ENCODE measurements at regions not wholly inside any gene's neighbourhood (a gene's known extent, or its start where the extent isn't known, plus 50 kb on each side); places are given as distances from the start of the nearest gene placed in this dataset.

DNA sequence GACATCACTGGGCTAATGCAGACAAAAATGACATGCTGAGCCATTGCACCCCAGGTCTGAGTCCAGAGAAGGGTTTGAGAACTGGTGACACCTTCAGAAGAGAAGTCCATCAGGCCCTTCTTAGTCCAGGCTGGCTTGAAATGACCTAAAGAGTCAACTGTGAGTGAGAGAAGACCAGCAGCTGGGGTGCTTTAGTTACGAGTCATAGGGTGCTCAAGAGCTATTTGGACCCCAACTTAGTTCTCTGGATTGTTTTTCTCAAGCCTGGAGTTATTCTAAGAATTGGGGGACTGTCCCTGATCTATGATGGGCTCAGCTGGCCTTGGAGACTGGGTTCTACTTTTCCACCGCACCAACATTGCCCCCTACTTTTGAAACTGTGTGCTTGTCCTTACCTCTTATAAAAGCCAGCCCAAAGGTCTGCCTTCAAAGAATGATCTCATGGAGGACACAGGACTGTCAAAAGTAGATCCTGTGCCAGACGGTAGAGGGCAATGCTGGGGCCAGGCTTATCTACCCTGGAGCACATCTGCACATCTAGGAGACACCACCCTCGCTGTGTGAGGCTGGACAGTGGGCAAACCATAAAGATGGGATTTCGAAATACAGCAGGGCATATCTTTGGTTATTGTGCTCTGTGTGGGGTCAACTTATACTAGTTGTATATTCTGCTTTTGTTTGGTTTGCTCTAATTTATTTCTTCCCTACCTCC lies 333.0 kb upstream of the SLC14A2 start:
- Histone ChIP-seq H3K4me1 (ENCODE audit: control insufficient read depth in 1 of 2, insufficient read depth in 1 of 2, low read depth in 1 of 2, low read length in 1 of 2) (no peaks in the 10 kb centered on the region), H3K4me3 (ENCODE audit: low read depth in 1 of 2, low read length in 1 of 2) (no peak overlapping the region), H3K27me3 (no peaks in the 10 kb centered on the region), H3K27ac (no peak overlapping the region), H3K36me3 (no peaks in the 10 kb centered on the region), H3K9me3 (no peaks in the 10 kb centered on the region)
- TF ChIP-seq, protein P1, sequence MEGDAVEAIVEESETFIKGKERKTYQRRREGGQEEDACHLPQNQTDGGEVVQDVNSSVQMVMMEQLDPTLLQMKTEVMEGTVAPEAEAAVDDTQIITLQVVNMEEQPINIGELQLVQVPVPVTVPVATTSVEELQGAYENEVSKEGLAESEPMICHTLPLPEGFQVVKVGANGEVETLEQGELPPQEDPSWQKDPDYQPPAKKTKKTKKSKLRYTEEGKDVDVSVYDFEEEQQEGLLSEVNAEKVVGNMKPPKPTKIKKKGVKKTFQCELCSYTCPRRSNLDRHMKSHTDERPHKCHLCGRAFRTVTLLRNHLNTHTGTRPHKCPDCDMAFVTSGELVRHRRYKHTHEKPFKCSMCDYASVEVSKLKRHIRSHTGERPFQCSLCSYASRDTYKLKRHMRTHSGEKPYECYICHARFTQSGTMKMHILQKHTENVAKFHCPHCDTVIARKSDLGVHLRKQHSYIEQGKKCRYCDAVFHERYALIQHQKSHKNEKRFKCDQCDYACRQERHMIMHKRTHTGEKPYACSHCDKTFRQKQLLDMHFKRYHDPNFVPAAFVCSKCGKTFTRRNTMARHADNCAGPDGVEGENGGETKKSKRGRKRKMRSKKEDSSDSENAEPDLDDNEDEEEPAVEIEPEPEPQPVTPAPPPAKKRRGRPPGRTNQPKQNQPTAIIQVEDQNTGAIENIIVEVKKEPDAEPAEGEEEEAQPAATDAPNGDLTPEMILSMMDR (IDR thresholded peaks at IDR 0.05) = no peak

GRCh38 chr18:45284174-45284573 lies 331.1 kb upstream of the SLC14A2 start:
- no peaks in the 10 kb centered on the region for H3K27me3 ChIP-seq
- H3K27ac ChIP-seq = no peak overlapping the region
- no peaks in the 10 kb centered on the region for H3K36me3 ChIP-seq
- H3K4me3 ChIP-seq (ENCODE audit: low read depth in 1 of 2, low read length in 1 of 2) = no peak overlapping the region
- H3K4me1 ChIP-seq (ENCODE audit: control insufficient read depth in 1 of 2, insufficient read depth in 1 of 2, low read depth in 1 of 2, low read length in 1 of 2) = no peaks in the 10 kb centered on the region
- H3K9me3 ChIP-seq = no peaks in the 10 kb centered on the region
- TF ChIP-seq, protein P1 (IDR thresholded peaks at IDR 0.05) = no peak

DNA sequence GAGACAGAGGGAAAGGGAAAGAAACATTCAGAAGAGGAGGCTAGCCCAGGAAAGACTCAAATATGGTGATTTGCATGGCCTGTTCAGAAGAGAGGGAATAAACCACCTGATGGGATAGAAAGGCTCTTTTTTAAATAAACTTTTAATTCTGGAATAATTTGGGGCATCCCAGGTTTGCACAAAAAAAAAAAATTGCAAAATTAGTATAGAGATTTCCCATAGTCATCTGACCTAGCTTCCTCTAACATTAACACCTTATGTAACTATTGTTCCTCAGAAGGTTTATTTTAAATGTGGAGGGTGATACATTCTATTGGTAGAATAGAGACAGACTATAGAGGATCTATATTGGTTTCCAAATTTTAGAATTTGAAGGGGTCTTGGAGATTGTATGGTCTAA lies 330.4 kb upstream of the SLC14A2 start:
- no peaks in the 10 kb centered on the region for H3K36me3 ChIP-seq
- no peak overlapping the region for H3K27ac ChIP-seq
- TF ChIP-seq, protein P1 (IDR thresholded peaks at IDR 0.05) = no peak
- H3K4me1 ChIP-seq (ENCODE audit: control insufficient read depth in 1 of 2, insufficient read depth in 1 of 2, low read depth in 1 of 2, low read length in 1 of 2) = no peaks in the 10 kb centered on the region
- no peak overlapping the region for H3K4me3 ChIP-seq (ENCODE audit: low read depth in 1 of 2, low read length in 1 of 2)
- H3K9me3 ChIP-seq = no peaks in the 10 kb centered on the region
- no peaks in the 10 kb centered on the region for H3K27me3 ChIP-seq

DNA sequence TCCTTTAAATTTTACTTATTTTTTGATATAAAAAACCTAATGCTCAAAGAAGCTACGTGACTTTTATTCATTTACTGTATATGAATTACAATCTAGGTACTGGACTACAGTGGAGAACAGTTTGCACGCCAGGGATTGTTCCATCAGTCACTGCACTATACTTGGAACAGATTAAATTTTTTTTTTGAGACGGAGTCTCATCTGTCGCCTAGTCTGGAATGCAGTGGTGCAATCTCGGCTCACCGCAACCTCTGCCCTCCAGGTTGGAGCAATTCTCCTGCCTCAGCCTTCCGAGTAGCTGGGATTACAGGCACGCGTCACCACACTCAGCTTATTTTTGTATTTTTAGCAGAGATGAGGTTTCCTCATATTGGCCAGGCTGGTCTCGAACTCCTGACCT lies 330.0 kb upstream of the SLC14A2 start:
- H3K27ac ChIP-seq = no peak overlapping the region
- no peaks in the 10 kb centered on the region for H3K4me1 ChIP-seq (ENCODE audit: control insufficient read depth in 1 of 2, insufficient read depth in 1 of 2, low read depth in 1 of 2, low read length in 1 of 2)
- H3K36me3 ChIP-seq = no peaks in the 10 kb centered on the region
- no peaks in the 10 kb centered on the region for H3K9me3 ChIP-seq
- H3K4me3 ChIP-seq (ENCODE audit: low read depth in 1 of 2, low read length in 1 of 2) = no peak overlapping the region
- no peaks in the 10 kb centered on the region for H3K27me3 ChIP-seq
- TF ChIP-seq, protein P1 (IDR thresholded peaks at IDR 0.05) = no peak

DNA sequence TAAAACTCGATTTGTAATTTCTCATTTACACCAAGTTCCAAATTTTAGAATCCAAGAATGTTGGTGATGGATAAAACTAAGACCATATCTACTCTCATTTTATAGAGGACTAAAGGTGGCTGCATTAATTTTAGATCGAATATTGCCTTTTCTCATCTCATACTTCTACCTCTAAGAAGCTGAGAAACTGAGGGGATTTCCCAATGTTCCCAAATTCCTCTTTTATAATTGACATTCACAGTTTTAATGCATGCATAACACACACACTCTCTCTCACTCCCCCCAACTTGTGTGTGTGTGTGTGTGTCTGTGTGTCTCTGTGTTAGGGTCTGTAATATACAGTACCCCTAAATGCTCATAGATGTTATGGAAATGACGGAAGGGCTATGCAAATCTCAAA lies 328.8 kb upstream of the SLC14A2 start:
- H3K27ac ChIP-seq = no peak overlapping the region
- H3K9me3 ChIP-seq = no peaks in the 10 kb centered on the region
- H3K27me3 ChIP-seq = peaks cover 2% of the 10 kb centered on the region
- H3K4me1 ChIP-seq (ENCODE audit: control insufficient read depth in 1 of 2, insufficient read depth in 1 of 2, low read depth in 1 of 2, low read length in 1 of 2) = no peaks in the 10 kb centered on the region
- H3K36me3 ChIP-seq = no peaks in the 10 kb centered on the region
- TF ChIP-seq, protein P1 (IDR thresholded peaks at IDR 0.05) = no peak
- no peak overlapping the region for H3K4me3 ChIP-seq (ENCODE audit: low read depth in 1 of 2, low read length in 1 of 2)

All from neutrophil (primary cell).